ENCODE measurements at regions not wholly inside any gene's neighbourhood (a gene's known extent, or its start where the extent isn't known, plus 50 kb on each side); places are given as distances from the start of the nearest gene placed in this dataset.

DNA sequence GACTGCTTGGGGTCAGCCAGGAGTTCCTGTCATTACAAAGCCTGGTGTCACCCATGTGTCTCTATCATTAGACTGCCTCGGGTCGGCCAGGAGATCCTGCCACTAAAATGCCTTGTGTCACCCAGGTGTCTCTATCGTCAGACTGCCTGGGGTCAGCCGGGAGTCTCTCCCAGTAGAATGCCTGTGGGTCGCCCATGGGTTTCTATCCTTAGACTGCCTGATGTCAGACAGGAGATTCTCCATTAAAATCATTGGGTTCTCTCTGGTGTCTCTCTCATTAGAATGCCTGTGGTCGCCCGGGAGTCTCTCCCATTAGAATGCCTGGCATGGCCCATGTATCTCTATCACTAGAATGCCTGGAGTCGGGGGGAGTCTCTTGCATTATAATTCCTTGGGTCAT, 2231.0 kb downstream of the TP53TG3F start:
- no peak overlapping the region for H2AFZ ChIP-seq (ENCODE audit: low read length)
- intact Hi-C loops (cut with micrococcal nuclease) = no loop called here
- H3K4me1 ChIP-seq (ENCODE audit: insufficient read depth, low read length) = no peaks in the 10 kb centered on the region
- H3K79me2 ChIP-seq (ENCODE audit: low read length) = no peaks in the 10 kb centered on the region
- H3K4me3 ChIP-seq (ENCODE audit: low read length) = no peak overlapping the region
- no TSS peak for BruUV-seq (replicated peaks)
- TF ChIP-seq, protein P1, sequence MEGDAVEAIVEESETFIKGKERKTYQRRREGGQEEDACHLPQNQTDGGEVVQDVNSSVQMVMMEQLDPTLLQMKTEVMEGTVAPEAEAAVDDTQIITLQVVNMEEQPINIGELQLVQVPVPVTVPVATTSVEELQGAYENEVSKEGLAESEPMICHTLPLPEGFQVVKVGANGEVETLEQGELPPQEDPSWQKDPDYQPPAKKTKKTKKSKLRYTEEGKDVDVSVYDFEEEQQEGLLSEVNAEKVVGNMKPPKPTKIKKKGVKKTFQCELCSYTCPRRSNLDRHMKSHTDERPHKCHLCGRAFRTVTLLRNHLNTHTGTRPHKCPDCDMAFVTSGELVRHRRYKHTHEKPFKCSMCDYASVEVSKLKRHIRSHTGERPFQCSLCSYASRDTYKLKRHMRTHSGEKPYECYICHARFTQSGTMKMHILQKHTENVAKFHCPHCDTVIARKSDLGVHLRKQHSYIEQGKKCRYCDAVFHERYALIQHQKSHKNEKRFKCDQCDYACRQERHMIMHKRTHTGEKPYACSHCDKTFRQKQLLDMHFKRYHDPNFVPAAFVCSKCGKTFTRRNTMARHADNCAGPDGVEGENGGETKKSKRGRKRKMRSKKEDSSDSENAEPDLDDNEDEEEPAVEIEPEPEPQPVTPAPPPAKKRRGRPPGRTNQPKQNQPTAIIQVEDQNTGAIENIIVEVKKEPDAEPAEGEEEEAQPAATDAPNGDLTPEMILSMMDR (conservative IDR thresholded peaks at IDR 0.05; ENCODE audit: low read depth, low read length) = no peak
- no peak for TF ChIP-seq EZH2 (IDR thresholded peaks at IDR 0.05; ENCODE audit: low read length, unreplicated experiment)
- TF ChIP-seq EZH2phosphoT487 (IDR thresholded peaks at IDR 0.05; ENCODE audit: borderline replicate concordance, low read length) = no peak
- H3K9ac ChIP-seq (ENCODE audit: low read length) = no peak overlapping the region
- H3K4me2 ChIP-seq (ENCODE audit: low read length) = no peak overlapping the region
- H3K27me3 ChIP-seq (ENCODE audit: low read length) = no peaks in the 10 kb centered on the region
- H3K9me2 ChIP-seq (replicated peaks; ENCODE audit: low read length) = no peaks in the 10 kb centered on the region
- no peaks in the 10 kb centered on the region for H3F3A ChIP-seq (ENCODE audit: low read length, unreplicated experiment)
- no peaks in the 10 kb centered on the region for H4K20me1 ChIP-seq (ENCODE audit: low read length)
- no peaks in the 10 kb centered on the region for H3K36me3 ChIP-seq (ENCODE audit: low read depth, low read length)
- DNase-seq = no peak
- CTCF ChIA-PET = no interaction called here
- POLR2A ChIA-PET (ENCODE audit: unreplicated experiment) = no interaction called here
- no peaks in the 10 kb centered on the region for H3K9me3 ChIP-seq (ENCODE audit: low read length)
- no peak for ATAC-seq
- H3K27ac ChIP-seq (ENCODE audit: low read length) = no peak overlapping the region

DNA sequence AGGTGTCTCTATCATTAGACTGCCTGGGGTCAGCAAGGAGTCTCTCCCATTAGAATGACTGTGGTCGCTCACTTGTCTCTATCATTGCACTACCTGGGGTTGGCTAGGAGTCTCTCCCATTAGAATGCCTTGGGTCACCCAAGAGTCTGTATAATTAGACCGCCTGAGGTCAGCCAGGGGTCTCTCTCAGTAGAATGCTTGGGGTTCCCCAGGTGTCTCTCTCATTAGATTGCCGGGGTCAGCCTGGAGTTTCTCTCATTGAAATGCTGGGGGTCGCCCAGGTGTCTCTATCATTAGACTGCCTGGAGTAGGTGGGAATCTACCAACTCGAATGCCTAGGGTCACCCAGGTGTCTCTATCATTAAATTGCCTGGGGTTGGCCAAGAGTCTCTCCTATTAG, 2231.6 kb downstream of the TP53TG3F start:
- TF ChIP-seq, protein P1 (conservative IDR thresholded peaks at IDR 0.05; ENCODE audit: low read depth, low read length) = no peak
- TF ChIP-seq EZH2phosphoT487 (IDR thresholded peaks at IDR 0.05; ENCODE audit: borderline replicate concordance, low read length) = no peak
- no peak for TF ChIP-seq EZH2 (IDR thresholded peaks at IDR 0.05; ENCODE audit: low read length, unreplicated experiment)
- Histone ChIP-seq H4K20me1 (ENCODE audit: low read length) (no peaks in the 10 kb centered on the region), H3K9me2 (replicated peaks; ENCODE audit: low read length) (no peaks in the 10 kb centered on the region), H3K27ac (ENCODE audit: low read length) (no peak overlapping the region), H3K4me1 (ENCODE audit: insufficient read depth, low read length) (no peaks in the 10 kb centered on the region), H3K27me3 (ENCODE audit: low read length) (no peaks in the 10 kb centered on the region), H3K4me2 (ENCODE audit: low read length) (no peak overlapping the region), H3K36me3 (ENCODE audit: low read depth, low read length) (no peaks in the 10 kb centered on the region), H3K9me3 (ENCODE audit: low read length) (no peaks in the 10 kb centered on the region), H3K79me2 (ENCODE audit: low read length) (no peaks in the 10 kb centered on the region), H2AFZ (ENCODE audit: low read length) (no peak overlapping the region), H3F3A (ENCODE audit: low read length, unreplicated experiment) (no peaks in the 10 kb centered on the region), H3K4me3 (ENCODE audit: low read length) (no peak overlapping the region), H3K9ac (ENCODE audit: low read length) (no peak overlapping the region)
- BruUV-seq (replicated peaks) = no TSS peak
- ATAC-seq = no peak
- POLR2A ChIA-PET (ENCODE audit: unreplicated experiment) = no interaction called here
- CTCF ChIA-PET = no interaction called here
- no peak for DNase-seq
- intact Hi-C loops (cut with micrococcal nuclease) = no loop called here

DNA sequence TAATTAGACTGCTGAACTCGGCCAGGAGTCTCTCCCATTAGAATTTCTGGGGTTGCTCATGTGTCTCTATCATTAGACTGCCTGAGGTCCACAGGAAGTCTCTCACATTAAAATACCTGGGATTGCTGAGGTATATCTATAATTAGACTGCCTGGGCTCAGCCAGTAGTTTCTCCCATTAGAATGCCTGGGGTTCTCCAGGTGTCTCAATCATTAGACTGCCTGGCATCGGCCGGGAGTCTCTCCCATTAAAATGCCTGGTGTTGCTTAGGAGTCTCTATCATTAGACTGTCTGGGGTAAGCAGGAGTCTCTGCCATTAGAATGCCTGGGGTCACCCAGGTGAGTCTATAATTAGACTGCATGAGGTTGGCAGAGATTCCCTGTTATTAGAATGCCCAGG, 2233.4 kb downstream of the TP53TG3F start:
- ATAC-seq (no peak), DNase-seq (no peak)
- BruUV-seq (replicated peaks) = no TSS peak
- Histone ChIP-seq H3K9me3 (ENCODE audit: low read length) (no peaks in the 10 kb centered on the region), H3K36me3 (ENCODE audit: low read depth, low read length) (no peaks in the 10 kb centered on the region), H3F3A (ENCODE audit: low read length, unreplicated experiment) (no peaks in the 10 kb centered on the region), H4K20me1 (ENCODE audit: low read length) (no peaks in the 10 kb centered on the region), H3K27me3 (ENCODE audit: low read length) (no peaks in the 10 kb centered on the region), H3K4me3 (ENCODE audit: low read length) (no peak overlapping the region), H3K27ac (ENCODE audit: low read length) (no peak overlapping the region), H3K9ac (ENCODE audit: low read length) (no peak overlapping the region), H3K9me2 (replicated peaks; ENCODE audit: low read length) (no peaks in the 10 kb centered on the region), H3K4me1 (ENCODE audit: insufficient read depth, low read length) (no peaks in the 10 kb centered on the region), H2AFZ (ENCODE audit: low read length) (no peak overlapping the region), H3K4me2 (ENCODE audit: low read length) (no peak overlapping the region), H3K79me2 (ENCODE audit: low read length) (no peaks in the 10 kb centered on the region)
- CTCF ChIA-PET = no interaction called here
- POLR2A ChIA-PET (ENCODE audit: unreplicated experiment) = no interaction called here
- intact Hi-C loops (cut with micrococcal nuclease) = no loop called here
- TF ChIP-seq, protein P1 (conservative IDR thresholded peaks at IDR 0.05; ENCODE audit: low read depth, low read length) = no peak
- TF ChIP-seq EZH2phosphoT487 (IDR thresholded peaks at IDR 0.05; ENCODE audit: borderline replicate concordance, low read length) = no peak
- TF ChIP-seq EZH2 (IDR thresholded peaks at IDR 0.05; ENCODE audit: low read length, unreplicated experiment) = no peak

All from PC-3 (cell line).